ENCODE measurements at regions not wholly inside any gene's neighbourhood (a gene's known extent, or its start where the extent isn't known, plus 50 kb on each side); places are given as distances from the start of the nearest gene placed in this dataset.

DNA sequence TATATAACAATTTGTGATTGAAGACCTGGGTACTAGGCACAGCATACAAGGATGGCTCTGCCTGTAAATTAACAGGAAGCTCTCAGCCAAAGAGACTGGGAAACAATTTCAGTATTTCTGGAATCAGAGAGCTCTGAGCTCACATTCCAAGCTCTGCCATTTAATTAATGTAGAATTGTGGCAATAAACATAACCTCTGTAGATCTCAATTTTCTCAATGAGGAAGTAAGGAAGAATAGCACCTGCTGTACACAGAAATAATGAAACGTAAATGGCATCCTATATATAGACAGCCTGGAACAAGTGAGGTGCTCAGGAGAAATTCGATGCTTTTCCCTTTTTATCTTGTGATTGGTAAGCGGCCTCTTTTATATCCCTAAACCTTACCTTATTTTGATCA, 538.5 kb upstream of the JAG1 start:
- TF ChIP-seq, protein P1, sequence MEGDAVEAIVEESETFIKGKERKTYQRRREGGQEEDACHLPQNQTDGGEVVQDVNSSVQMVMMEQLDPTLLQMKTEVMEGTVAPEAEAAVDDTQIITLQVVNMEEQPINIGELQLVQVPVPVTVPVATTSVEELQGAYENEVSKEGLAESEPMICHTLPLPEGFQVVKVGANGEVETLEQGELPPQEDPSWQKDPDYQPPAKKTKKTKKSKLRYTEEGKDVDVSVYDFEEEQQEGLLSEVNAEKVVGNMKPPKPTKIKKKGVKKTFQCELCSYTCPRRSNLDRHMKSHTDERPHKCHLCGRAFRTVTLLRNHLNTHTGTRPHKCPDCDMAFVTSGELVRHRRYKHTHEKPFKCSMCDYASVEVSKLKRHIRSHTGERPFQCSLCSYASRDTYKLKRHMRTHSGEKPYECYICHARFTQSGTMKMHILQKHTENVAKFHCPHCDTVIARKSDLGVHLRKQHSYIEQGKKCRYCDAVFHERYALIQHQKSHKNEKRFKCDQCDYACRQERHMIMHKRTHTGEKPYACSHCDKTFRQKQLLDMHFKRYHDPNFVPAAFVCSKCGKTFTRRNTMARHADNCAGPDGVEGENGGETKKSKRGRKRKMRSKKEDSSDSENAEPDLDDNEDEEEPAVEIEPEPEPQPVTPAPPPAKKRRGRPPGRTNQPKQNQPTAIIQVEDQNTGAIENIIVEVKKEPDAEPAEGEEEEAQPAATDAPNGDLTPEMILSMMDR (IDR thresholded peaks at IDR 0.05; ENCODE audit: low read depth, low read length) = no peak
- no peak for TF ChIP-seq EZH2phosphoT487 (IDR thresholded peaks at IDR 0.05; ENCODE audit: low read depth)

All from OCI-LY3 (cell line).